ENCODE measurements at regions not wholly inside any gene's neighbourhood (a gene's known extent, or its start where the extent isn't known, plus 50 kb on each side); places are given as distances from the start of the nearest gene placed in this dataset.

DNA sequence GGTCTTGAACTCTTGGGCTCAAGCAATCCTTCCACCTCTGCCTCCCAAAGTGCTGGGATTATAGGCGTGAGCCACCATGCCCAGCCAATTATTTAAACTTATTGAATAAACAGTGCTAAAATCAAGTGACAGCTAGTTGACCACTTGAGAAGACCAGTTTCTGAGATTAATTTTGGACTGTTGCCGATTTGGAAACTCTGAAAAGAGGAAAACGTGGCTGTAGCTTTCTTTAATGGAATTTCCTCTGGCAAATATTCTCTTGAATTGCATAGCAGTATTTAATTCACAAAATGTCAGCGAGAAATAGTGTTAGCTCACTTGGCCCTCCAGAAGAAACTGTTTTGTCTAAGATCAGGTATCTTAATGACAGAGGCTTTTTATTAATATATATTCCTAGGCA is 754.5 kb downstream of the HDGFL1 start:
- Mint-ChIP-seq H3K4me1 (ENCODE audit: low read depth) (no peaks in the 10 kb centered on the region), H3K9me3 (no peaks in the 10 kb centered on the region), H3K27me3 (ENCODE audit: low read depth) (no peaks in the 10 kb centered on the region), H3K36me3 (ENCODE audit: low read depth) (no peaks in the 10 kb centered on the region), H3K4me3 (no peak overlapping the region), H3K27ac (no peak overlapping the region)

GRCh38 chr6:23325065-23325464 is 755.7 kb downstream of the HDGFL1 start:
- no peaks in the 10 kb centered on the region for H3K36me3 Mint-ChIP-seq (ENCODE audit: low read depth)
- no peaks in the 10 kb centered on the region for H3K4me1 Mint-ChIP-seq (ENCODE audit: low read depth)
- no peaks in the 10 kb centered on the region for H3K27me3 Mint-ChIP-seq (ENCODE audit: low read depth)
- H3K4me3 Mint-ChIP-seq, result no peak overlapping the region
- no peaks in the 10 kb centered on the region for H3K9me3 Mint-ChIP-seq
- H3K27ac Mint-ChIP-seq, result no peak overlapping the region

DNA sequence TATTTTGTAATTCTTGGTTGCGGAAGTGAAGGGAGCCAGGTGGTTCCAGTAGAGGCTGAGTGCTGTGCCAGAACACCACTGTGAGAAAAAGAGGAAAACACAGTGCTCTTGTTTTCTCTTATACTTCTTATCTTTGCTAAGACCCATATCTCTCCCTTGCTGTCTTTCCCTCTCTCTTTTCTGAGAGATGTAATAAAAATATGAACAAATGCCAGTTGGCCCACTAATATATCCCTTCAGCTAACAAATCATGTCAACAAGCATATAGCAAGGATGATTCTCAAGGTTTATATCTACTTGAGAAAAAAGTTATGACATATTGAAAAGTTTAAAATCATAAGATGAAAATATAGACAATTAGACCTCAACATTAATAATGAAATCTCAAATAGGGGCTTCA is 758.3 kb downstream of the HDGFL1 start:
- Mint-ChIP-seq H3K4me3 (no peak overlapping the region), H3K36me3 (ENCODE audit: low read depth) (no peaks in the 10 kb centered on the region), H3K27me3 (ENCODE audit: low read depth) (no peaks in the 10 kb centered on the region), H3K4me1 (ENCODE audit: low read depth) (no peaks in the 10 kb centered on the region), H3K27ac (no peak overlapping the region), H3K9me3 (no peaks in the 10 kb centered on the region)

DNA sequence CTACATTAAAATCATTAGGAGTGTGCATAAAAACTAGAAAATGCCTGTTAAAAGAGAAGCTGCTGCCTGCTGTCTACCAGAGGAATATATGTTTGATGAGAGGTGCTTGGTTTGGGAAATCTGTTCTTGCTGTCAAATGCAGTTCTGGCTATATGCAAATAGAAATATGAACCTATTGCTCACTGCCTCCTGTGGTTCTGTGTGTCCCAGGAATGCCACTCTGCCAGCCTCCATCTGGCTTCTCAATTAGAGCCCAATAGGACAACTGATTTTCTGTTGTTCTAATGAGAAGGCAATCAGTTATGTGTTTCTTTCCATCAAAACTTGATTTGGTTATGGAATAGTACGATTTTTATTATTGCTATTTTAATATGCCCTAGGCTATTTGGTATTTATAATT is 759.7 kb downstream of the HDGFL1 start:
- H3K27ac Mint-ChIP-seq, result no peak overlapping the region
- H3K36me3 Mint-ChIP-seq (ENCODE audit: low read depth), result no peaks in the 10 kb centered on the region
- H3K9me3 Mint-ChIP-seq, result no peaks in the 10 kb centered on the region
- no peaks in the 10 kb centered on the region for H3K27me3 Mint-ChIP-seq (ENCODE audit: low read depth)
- no peaks in the 10 kb centered on the region for H3K4me1 Mint-ChIP-seq (ENCODE audit: low read depth)
- H3K4me3 Mint-ChIP-seq, result no peak overlapping the region

- Mint-ChIP-seq H3K27ac (no peak overlapping the region), H3K4me1 (ENCODE audit: low read depth) (no peaks in the 10 kb centered on the region), H3K36me3 (ENCODE audit: low read depth) (no peaks in the 10 kb centered on the region), H3K27me3 (ENCODE audit: low read depth) (no peaks in the 10 kb centered on the region), H3K9me3 (no peaks in the 10 kb centered on the region), H3K4me3 (no peak overlapping the region)
These were observed 761.3 kb downstream of the HDGFL1 start for GRCh38 chr6:23330632-23331031.

DNA sequence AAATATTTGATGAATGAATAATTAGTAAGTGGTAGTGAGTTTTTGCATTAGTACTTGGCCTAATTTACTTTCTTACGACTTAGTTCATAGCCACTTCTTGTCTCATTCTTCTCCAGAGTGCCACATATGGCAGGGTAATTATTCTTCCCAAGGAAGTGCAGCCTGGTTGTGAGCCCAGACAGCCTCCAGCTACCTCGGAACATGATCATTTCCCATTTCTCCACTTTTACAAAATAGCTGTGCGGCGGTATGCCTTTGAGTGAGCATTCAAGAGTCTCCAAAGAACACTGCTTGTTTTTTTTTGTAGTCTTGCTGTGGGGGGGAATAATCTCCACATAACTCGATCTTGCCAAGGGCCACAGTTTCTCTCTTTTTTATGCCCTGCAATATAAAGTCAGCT is 765.0 kb downstream of the HDGFL1 start:
- no peaks in the 10 kb centered on the region for H3K36me3 Mint-ChIP-seq (ENCODE audit: low read depth)
- no peak overlapping the region for H3K27ac Mint-ChIP-seq
- no peaks in the 10 kb centered on the region for H3K27me3 Mint-ChIP-seq (ENCODE audit: low read depth)
- no peaks in the 10 kb centered on the region for H3K9me3 Mint-ChIP-seq
- no peak overlapping the region for H3K4me3 Mint-ChIP-seq
- H3K4me1 Mint-ChIP-seq (ENCODE audit: low read depth), result no peaks in the 10 kb centered on the region

DNA sequence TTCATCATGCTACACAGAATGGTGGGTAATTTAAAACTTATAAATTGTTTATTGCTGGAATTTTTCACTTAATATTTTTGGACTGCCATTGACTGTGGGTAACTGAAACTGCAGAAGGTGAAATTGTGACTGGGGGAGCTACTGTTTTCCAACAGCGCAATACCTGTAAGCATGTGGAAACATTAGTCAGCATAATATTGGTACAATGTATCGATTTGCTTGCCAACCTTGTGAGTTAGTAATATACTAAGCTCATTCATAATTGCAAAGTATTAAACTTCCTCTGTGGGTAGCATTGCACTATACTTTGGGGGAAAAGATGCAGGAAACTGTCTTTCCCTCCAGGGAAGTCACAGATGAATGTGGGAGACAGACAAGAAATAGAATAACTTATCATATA is 766.5 kb downstream of the HDGFL1 start:
- Mint-ChIP-seq H3K27me3 (ENCODE audit: low read depth) (no peaks in the 10 kb centered on the region), H3K27ac (no peak overlapping the region), H3K4me1 (ENCODE audit: low read depth) (no peaks in the 10 kb centered on the region), H3K4me3 (no peak overlapping the region), H3K9me3 (no peaks in the 10 kb centered on the region), H3K36me3 (ENCODE audit: low read depth) (no peaks in the 10 kb centered on the region)

GRCh38 chr6:23339268-23339667 is 769.9 kb downstream of the HDGFL1 start:
- no peaks in the 10 kb centered on the region for H3K36me3 Mint-ChIP-seq (ENCODE audit: low read depth)

DNA sequence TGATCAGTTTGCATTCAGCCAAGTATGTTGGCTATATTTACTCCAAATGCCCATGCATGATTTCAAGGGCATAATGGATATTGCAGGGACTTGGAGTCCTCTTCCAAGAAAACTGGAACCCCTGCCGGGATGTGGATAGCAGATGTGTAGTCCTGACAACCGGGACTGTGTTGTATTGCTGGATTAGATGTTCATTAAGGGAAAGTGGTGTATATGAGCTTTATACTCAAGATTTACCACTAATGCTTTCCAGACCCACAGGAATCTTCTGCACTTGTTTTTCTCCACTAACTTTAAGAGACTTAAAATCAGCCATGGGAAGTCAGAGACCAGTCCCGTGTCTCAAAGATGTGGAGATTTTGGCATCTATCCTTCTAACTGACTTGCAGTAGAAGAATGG is 770.9 kb downstream of the HDGFL1 start:
- Mint-ChIP-seq H3K36me3 (ENCODE audit: low read depth) (no peaks in the 10 kb centered on the region), H3K4me3 (no peak overlapping the region), H3K27me3 (ENCODE audit: low read depth) (no peaks in the 10 kb centered on the region), H3K4me1 (ENCODE audit: low read depth) (no peaks in the 10 kb centered on the region), H3K27ac (no peak overlapping the region), H3K9me3 (no peaks in the 10 kb centered on the region)

More at GRCh38 chr6:23339268-23339667, 769.9 kb downstream of the HDGFL1 start:
- H3K9me3 Mint-ChIP-seq, result no peaks in the 10 kb centered on the region
- no peaks in the 10 kb centered on the region for H3K27me3 Mint-ChIP-seq (ENCODE audit: low read depth)
- H3K27ac Mint-ChIP-seq, result no peak overlapping the region
- H3K4me1 Mint-ChIP-seq (ENCODE audit: low read depth), result no peaks in the 10 kb centered on the region
- H3K4me3 Mint-ChIP-seq, result no peak overlapping the region

DNA sequence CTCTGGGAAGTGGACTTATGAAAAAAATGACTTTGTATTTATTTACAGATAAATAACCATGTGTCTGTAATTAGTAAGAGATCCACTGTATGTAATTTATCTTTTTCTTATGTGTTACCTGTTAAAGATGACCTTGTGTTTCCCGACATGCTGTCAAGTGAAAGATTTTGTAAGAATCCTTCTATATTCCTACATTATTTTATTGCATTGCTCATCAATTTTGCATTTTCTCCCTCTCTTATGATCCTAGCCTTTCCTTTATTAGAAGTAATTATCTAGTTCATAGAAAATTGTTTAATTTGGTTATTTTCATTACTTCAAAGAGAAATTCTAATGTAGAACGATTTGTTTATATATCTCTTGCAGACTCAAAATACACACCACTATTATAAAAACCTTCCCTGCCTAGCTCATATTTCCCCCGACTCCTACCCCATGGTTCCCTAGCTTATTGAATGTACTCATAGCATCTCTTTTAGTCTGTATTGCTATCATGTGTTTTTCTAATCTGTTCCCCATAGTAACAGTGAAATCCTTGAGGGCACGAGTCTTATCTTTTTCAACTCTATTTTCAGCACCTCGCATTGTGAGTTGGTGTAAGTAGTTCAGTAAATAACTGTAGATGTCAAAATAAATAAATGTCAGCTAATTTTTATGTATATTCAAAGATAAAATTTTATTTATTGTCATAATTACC is 774.4 kb downstream of the HDGFL1 start:
- Mint-ChIP-seq H3K27ac (no peak overlapping the region), H3K4me1 (ENCODE audit: low read depth) (no peaks in the 10 kb centered on the region), H3K9me3 (no peaks in the 10 kb centered on the region), H3K27me3 (ENCODE audit: low read depth) (no peaks in the 10 kb centered on the region), H3K36me3 (ENCODE audit: low read depth) (no peaks in the 10 kb centered on the region), H3K4me3 (no peak overlapping the region)

DNA sequence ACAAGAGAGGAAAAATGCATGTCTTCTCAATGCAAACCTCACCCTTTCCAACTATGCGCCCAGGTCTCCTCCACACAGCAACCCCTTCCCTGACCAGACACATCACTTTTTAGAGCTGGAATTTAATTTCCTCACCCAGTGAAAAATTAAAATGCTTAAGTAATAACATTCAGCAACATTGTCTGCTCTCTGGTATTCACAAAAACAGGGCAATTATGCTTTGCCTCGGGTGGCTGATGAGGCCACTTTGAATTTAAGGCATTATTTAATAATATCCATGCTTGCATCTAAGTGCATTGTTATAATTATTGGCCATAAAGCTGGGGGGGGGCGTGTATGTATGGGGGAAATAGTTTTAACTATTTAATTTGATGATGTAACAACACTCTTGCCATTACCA is 777.8 kb upstream of the NRSN1 start:
- no peaks in the 10 kb centered on the region for H3K36me3 Mint-ChIP-seq (ENCODE audit: low read depth)
- no peaks in the 10 kb centered on the region for H3K9me3 Mint-ChIP-seq
- H3K27me3 Mint-ChIP-seq (ENCODE audit: low read depth), result no peaks in the 10 kb centered on the region
- no peaks in the 10 kb centered on the region for H3K4me1 Mint-ChIP-seq (ENCODE audit: low read depth)
- no peak overlapping the region for H3K27ac Mint-ChIP-seq
- no peak overlapping the region for H3K4me3 Mint-ChIP-seq

DNA sequence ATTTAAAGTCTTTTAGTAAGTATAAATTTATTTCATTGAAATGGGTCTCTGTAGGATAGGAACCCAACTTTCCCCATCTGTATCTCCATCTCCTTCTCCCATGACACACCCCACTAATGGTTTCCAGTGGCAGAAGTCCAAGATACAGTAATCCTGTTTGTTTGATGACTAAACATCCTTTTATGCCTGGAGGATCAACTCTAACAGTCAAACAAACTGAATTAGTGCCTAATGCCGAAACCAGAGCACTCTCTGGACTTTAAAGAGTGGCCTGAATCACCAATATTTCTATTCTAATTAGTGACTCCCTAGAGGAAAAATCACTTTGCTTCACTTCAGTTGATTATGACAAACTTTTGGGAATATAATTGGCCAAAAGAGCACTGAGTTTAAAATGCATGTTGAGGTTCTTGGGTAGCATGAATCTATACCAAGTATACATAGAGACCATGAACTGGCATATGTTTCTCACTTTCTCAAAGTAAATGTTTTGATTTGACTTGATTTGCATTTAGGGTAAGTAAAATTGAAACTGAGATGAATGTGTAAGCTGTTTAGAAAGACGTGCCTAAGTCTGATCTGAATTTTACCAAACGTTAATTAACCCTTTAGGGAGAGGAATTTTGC is 776.4 kb upstream of the NRSN1 start:
- Mint-ChIP-seq H3K27me3 (ENCODE audit: low read depth) (no peaks in the 10 kb centered on the region), H3K36me3 (ENCODE audit: low read depth) (no peaks in the 10 kb centered on the region), H3K4me3 (no peak overlapping the region), H3K27ac (no peak overlapping the region), H3K9me3 (no peaks in the 10 kb centered on the region), H3K4me1 (ENCODE audit: low read depth) (no peaks in the 10 kb centered on the region)

DNA sequence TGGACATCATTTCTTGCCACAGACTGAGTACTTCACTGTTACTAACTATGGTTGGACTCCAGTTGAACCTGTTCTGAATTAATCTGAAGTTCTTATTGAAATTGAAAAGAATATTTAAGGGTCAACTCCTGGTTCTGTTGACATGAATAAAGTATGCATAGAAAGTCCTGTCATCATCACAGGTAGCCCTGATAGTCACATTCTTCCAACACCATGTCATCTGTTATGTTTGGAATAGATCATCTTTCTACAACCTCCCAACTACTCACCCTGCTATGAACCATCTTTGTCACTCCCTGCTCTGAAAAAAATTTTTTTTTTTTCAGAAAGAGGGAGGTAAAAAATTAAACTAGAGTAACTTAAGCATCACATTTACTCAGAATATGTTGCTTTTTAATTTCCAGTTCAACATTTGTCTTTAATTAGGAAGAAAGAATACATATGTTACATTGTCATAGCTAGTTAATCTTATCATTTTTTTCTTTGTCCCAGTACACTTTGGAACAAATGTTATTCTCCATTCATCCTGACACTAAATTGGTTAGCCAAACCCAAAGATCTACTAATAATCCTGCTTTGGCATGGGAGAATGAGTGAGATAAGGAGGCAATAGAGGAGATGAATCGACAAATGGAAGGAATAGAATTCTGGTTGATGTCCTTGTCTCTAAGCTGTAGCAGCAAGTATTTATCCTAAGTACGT is 775.1 kb upstream of the NRSN1 start:
- H3K4me3 Mint-ChIP-seq, result no peak overlapping the region
- H3K9me3 Mint-ChIP-seq, result no peaks in the 10 kb centered on the region
- no peaks in the 10 kb centered on the region for H3K36me3 Mint-ChIP-seq (ENCODE audit: low read depth)
- no peaks in the 10 kb centered on the region for H3K4me1 Mint-ChIP-seq (ENCODE audit: low read depth)
- no peak overlapping the region for H3K27ac Mint-ChIP-seq
- no peaks in the 10 kb centered on the region for H3K27me3 Mint-ChIP-seq (ENCODE audit: low read depth)

DNA sequence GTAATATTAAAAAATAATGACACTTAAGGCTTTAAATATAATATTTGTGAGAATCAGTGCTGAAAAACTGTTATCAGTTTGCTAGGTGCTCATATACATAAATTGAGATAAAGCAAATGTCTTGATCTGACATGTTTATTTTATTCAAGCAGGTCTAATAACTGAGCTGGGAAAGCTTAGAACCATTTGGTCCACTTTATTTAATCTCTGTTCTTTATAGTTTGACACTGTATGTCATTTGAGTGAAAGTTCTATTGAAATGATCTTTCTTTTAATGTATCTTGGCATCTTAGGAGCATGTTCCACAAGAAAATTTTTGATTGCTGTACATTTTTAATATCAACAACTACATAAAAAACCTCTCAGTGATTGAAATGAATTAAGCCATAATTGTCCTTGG is 772.0 kb upstream of the NRSN1 start:
- Mint-ChIP-seq H3K4me1 (ENCODE audit: low read depth) (no peaks in the 10 kb centered on the region), H3K27me3 (ENCODE audit: low read depth) (no peaks in the 10 kb centered on the region), H3K4me3 (no peak overlapping the region), H3K9me3 (peaks cover 8% of the 10 kb centered on the region), H3K36me3 (ENCODE audit: low read depth) (no peaks in the 10 kb centered on the region), H3K27ac (no peak overlapping the region)

GRCh38 chr6:23357185-23357766 is 768.7 kb upstream of the NRSN1 start:
- Mint-ChIP-seq H3K27me3 (ENCODE audit: low read depth) (no peaks in the 10 kb centered on the region), H3K4me3 (no peak overlapping the region), H3K36me3 (ENCODE audit: low read depth) (no peaks in the 10 kb centered on the region), H3K4me1 (ENCODE audit: low read depth) (no peaks in the 10 kb centered on the region), H3K27ac (no peak overlapping the region), H3K9me3 (peaks cover 8% of the 10 kb centered on the region)
